ENCODE measurements at regions not wholly inside any gene's neighbourhood (a gene's known extent, or its start where the extent isn't known, plus 50 kb on each side); places are given as distances from the start of the nearest gene placed in this dataset.

- H3K4me3 Mint-ChIP-seq: no peak overlapping the region
- H3K36me3 ChIP-seq (ENCODE audit: insufficient read depth, low read length): no peaks in the 10 kb centered on the region
- peaks cover 3% of the 10 kb centered on the region for H3K27me3 ChIP-seq (ENCODE audit: insufficient read depth, low read length, poor library complexity, severe bottlenecking)
- POLR2A ChIA-PET: no interaction called here
- H3K4me1 Mint-ChIP-seq: no peaks in the 10 kb centered on the region
- peaks cover 0 to 2% (median 0%) of the 10 kb centered on the region in 5 donors for H3K9me3 Mint-ChIP-seq
- no peak for DNase-seq
- no peak overlapping the region for H3K4me3 ChIP-seq (ENCODE audit: low read length)
- H3K4me1 ChIP-seq (ENCODE audit: insufficient read depth, low read length): no peaks in the 10 kb centered on the region
- H3K36me3 Mint-ChIP-seq: no peaks in the 10 kb centered on the region
- no peak overlapping the region for H3K27ac Mint-ChIP-seq
- no peak overlapping the region for H3K27ac ChIP-seq (ENCODE audit: low read depth, low read length)
- CTCF ChIA-PET: no interaction called here
- H3K27me3 Mint-ChIP-seq: peaks cover 8 to 34% of the 10 kb centered on the region in 2 donors
- H3K9me3 ChIP-seq (ENCODE audit: low read length): no peaks in the 10 kb centered on the region
These were observed 698.3 kb downstream of the EPM2A start for GRCh38 chr6:145036848-145037567.

GRCh38 chr6:145042559-145042958, 692.8 kb downstream of the EPM2A start:
- POLR2A ChIA-PET: no interaction called here
- CTCF ChIA-PET: no interaction called here
- Histone ChIP-seq H3K4me1 (ENCODE audit: insufficient read depth, low read length) (no peaks in the 10 kb centered on the region), H3K36me3 (ENCODE audit: insufficient read depth, low read length) (no peaks in the 10 kb centered on the region), H3K4me3 (ENCODE audit: low read length) (no peak overlapping the region), H3K27ac (ENCODE audit: low read depth, low read length) (no peak overlapping the region), H3K9me3 (ENCODE audit: low read length) (no peaks in the 10 kb centered on the region), H3K27me3 (ENCODE audit: insufficient read depth, low read length, poor library complexity, severe bottlenecking) (no peaks in the 10 kb centered on the region)
- Mint-ChIP-seq H3K9me3 (no peaks in the 10 kb centered on the region), H3K4me1 (no peaks in the 10 kb centered on the region), H3K36me3 (no peaks in the 10 kb centered on the region), H3K27ac (peak overlapping the region in 1 of 8 donors; percentile 58), H3K4me3 (no peak overlapping the region), H3K27me3 (peaks cover 6 to 20% of the 10 kb centered on the region in 2 donors)
- no peak for DNase-seq

GRCh38 chr6:145043926-145044500, 691.3 kb downstream of the EPM2A start:
- Histone ChIP-seq H3K27me3 (ENCODE audit: insufficient read depth, low read length, poor library complexity, severe bottlenecking) (no peaks in the 10 kb centered on the region), H3K36me3 (ENCODE audit: insufficient read depth, low read length) (no peaks in the 10 kb centered on the region), H3K9me3 (ENCODE audit: low read length) (no peaks in the 10 kb centered on the region), H3K4me1 (ENCODE audit: insufficient read depth, low read length) (no peaks in the 10 kb centered on the region), H3K4me3 (ENCODE audit: low read length) (no peak overlapping the region), H3K27ac (ENCODE audit: low read depth, low read length) (no peak overlapping the region)
- Mint-ChIP-seq H3K36me3 (no peaks in the 10 kb centered on the region), H3K4me1 (no peaks in the 10 kb centered on the region), H3K9me3 (no peaks in the 10 kb centered on the region), H3K27ac (peak overlapping the region in 2 of 8 donors; percentile 58 to 77), H3K4me3 (peak overlapping the region in 1 of 7 donors; percentile 27), H3K27me3 (peaks cover 4 to 16% of the 10 kb centered on the region in 2 donors)
- ChIA-PET POLR2A (no interaction called here), CTCF (no interaction called here)
- DNase-seq: no peak

DNA sequence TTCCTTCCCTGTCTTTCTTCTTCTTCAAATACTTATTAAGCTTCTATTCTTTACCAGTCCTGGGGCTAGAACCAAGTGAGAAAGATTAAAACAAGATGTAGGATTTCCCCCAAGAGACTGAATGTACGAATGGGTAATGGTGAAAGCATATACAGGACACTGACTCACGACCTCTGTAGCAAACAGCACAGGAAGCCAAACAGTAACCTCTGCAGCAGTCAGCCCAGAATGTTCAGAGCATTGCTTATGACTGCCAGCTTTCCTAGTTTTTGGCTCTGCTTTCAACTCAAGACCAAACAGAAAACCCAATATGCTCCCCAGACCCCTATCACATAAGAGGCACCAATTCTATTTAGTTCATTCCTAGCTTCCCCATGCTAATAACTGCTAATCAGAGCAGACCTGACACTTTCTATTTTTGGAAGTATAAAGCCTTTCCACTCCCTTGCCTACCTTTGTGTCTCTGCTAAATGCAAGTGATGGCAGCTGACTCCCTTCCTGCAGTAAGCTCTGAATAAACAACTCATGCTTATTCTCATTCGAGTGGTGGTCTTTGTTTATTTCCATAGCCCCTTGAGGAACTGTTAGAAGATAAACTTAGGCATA, 690.6 kb downstream of the EPM2A start:
- Mint-ChIP-seq H3K27ac (peak overlapping the region in 1 of 8 donors; percentile 77), H3K9me3 (no peaks in the 10 kb centered on the region), H3K4me3 (no peak overlapping the region), H3K36me3 (no peaks in the 10 kb centered on the region), H3K4me1 (no peaks in the 10 kb centered on the region), H3K27me3 (peaks cover 4 to 18% of the 10 kb centered on the region in 2 donors)
- CTCF ChIA-PET: no interaction called here
- POLR2A ChIA-PET: no interaction called here
- Histone ChIP-seq H3K27me3 (ENCODE audit: insufficient read depth, low read length, poor library complexity, severe bottlenecking) (no peaks in the 10 kb centered on the region), H3K36me3 (ENCODE audit: insufficient read depth, low read length) (no peaks in the 10 kb centered on the region), H3K9me3 (ENCODE audit: low read length) (no peaks in the 10 kb centered on the region), H3K4me3 (ENCODE audit: low read length) (no peak overlapping the region), H3K4me1 (ENCODE audit: insufficient read depth, low read length) (no peaks in the 10 kb centered on the region), H3K27ac (ENCODE audit: low read depth, low read length) (no peak overlapping the region)
- no peak for DNase-seq

DNA sequence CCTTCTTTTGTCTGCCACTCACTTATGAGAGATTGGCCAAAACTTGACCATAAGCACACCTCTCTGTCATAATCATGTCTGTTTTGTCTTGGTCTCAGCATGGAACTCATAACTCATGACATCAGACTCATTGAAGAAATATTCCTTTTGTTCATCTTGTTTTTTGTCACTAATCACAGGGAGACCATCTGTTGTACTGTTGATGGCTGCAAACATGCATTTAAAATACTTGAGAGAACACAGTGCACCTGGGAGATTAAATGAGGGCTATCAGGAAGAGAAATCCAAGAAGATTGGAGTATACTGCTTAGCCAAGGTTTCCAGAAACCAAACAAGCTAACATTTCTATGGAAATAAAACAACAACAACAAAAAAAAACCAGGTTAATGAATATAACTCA, 689.7 kb downstream of the EPM2A start:
- no peaks in the 10 kb centered on the region for H3K36me3 ChIP-seq (ENCODE audit: insufficient read depth, low read length)
- H3K27me3 Mint-ChIP-seq: peaks cover 4 to 16% of the 10 kb centered on the region in 2 donors
- POLR2A ChIA-PET: no interaction called here
- CTCF ChIA-PET: no interaction called here
- no peaks in the 10 kb centered on the region for H3K36me3 Mint-ChIP-seq
- H3K4me3 Mint-ChIP-seq: no peak overlapping the region
- H3K4me1 ChIP-seq (ENCODE audit: insufficient read depth, low read length): no peaks in the 10 kb centered on the region
- no peaks in the 10 kb centered on the region for H3K9me3 Mint-ChIP-seq
- no peaks in the 10 kb centered on the region for H3K4me1 Mint-ChIP-seq
- H3K27ac Mint-ChIP-seq: no peak overlapping the region
- no peaks in the 10 kb centered on the region for H3K27me3 ChIP-seq (ENCODE audit: insufficient read depth, low read length, poor library complexity, severe bottlenecking)
- no peak overlapping the region for H3K4me3 ChIP-seq (ENCODE audit: low read length)
- DNase-seq: no peak
- no peak overlapping the region for H3K27ac ChIP-seq (ENCODE audit: low read depth, low read length)
- H3K9me3 ChIP-seq (ENCODE audit: low read length): no peaks in the 10 kb centered on the region

- no peaks in the 10 kb centered on the region for H3K27me3 ChIP-seq (ENCODE audit: insufficient read depth, low read length, poor library complexity, severe bottlenecking)
- Mint-ChIP-seq H3K9me3 (no peaks in the 10 kb centered on the region), H3K27me3 (peaks cover 8 to 16% of the 10 kb centered on the region in 2 donors), H3K36me3 (no peaks in the 10 kb centered on the region), H3K4me1 (no peaks in the 10 kb centered on the region), H3K27ac (no peak overlapping the region), H3K4me3 (no peak overlapping the region)
- H3K4me3 ChIP-seq (ENCODE audit: low read length): no peak overlapping the region
- ChIA-PET CTCF (no interaction called here), POLR2A (no interaction called here)
- no peak for DNase-seq
- H3K4me1 ChIP-seq (ENCODE audit: insufficient read depth, low read length): no peaks in the 10 kb centered on the region
- H3K36me3 ChIP-seq (ENCODE audit: insufficient read depth, low read length): no peaks in the 10 kb centered on the region
- H3K27ac ChIP-seq (ENCODE audit: low read depth, low read length): no peak overlapping the region
- H3K9me3 ChIP-seq (ENCODE audit: low read length): no peaks in the 10 kb centered on the region
These were observed 687.4 kb downstream of the EPM2A start for GRCh38 chr6:145047891-145048290.

GRCh38 chr6:145051661-145052060, 683.7 kb downstream of the EPM2A start:
- no peaks in the 10 kb centered on the region for H3K4me1 ChIP-seq (ENCODE audit: insufficient read depth, low read length)
- Mint-ChIP-seq H3K36me3 (no peaks in the 10 kb centered on the region), H3K27me3 (peaks cover 6 to 18% of the 10 kb centered on the region in 2 donors), H3K9me3 (no peaks in the 10 kb centered on the region), H3K27ac (no peak overlapping the region), H3K4me1 (no peaks in the 10 kb centered on the region), H3K4me3 (no peak overlapping the region)
- H3K27ac ChIP-seq (ENCODE audit: low read depth, low read length): no peak overlapping the region
- DNase-seq: no peak
- no peaks in the 10 kb centered on the region for H3K36me3 ChIP-seq (ENCODE audit: insufficient read depth, low read length)
- H3K27me3 ChIP-seq (ENCODE audit: insufficient read depth, low read length, poor library complexity, severe bottlenecking): no peaks in the 10 kb centered on the region
- CTCF ChIA-PET: no interaction called here
- H3K9me3 ChIP-seq (ENCODE audit: low read length): no peaks in the 10 kb centered on the region
- POLR2A ChIA-PET: no interaction called here
- no peak overlapping the region for H3K4me3 ChIP-seq (ENCODE audit: low read length)

- H3K27me3 Mint-ChIP-seq: peaks cover 6 to 12% of the 10 kb centered on the region in 2 donors
These were observed 679.8 kb downstream of the EPM2A start for GRCh38 chr6:145055567-145055966.

More at GRCh38 chr6:145055567-145055966, 679.8 kb downstream of the EPM2A start:
- no peaks in the 10 kb centered on the region for H3K36me3 Mint-ChIP-seq
- H3K4me1 Mint-ChIP-seq: no peaks in the 10 kb centered on the region
- ChIA-PET POLR2A (no interaction called here), CTCF (no interaction called here)
- no peak for DNase-seq
- Histone ChIP-seq H3K4me3 (ENCODE audit: low read length) (no peak overlapping the region), H3K27me3 (ENCODE audit: insufficient read depth, low read length, poor library complexity, severe bottlenecking) (no peaks in the 10 kb centered on the region), H3K4me1 (ENCODE audit: insufficient read depth, low read length) (no peaks in the 10 kb centered on the region), H3K9me3 (ENCODE audit: low read length) (no peaks in the 10 kb centered on the region), H3K36me3 (ENCODE audit: insufficient read depth, low read length) (no peaks in the 10 kb centered on the region), H3K27ac (ENCODE audit: low read depth, low read length) (no peak overlapping the region)
- H3K4me3 Mint-ChIP-seq: no peak overlapping the region
- H3K27ac Mint-ChIP-seq: no peak overlapping the region
- H3K9me3 Mint-ChIP-seq: no peaks in the 10 kb centered on the region

Data from CD8-positive, alpha-beta memory T cell (primary cell).